Activated CD4-positive, alpha-beta T cell treated with anti-CD3 and anti-CD28 coated beads, Interleukin-2, amount 50 U/mL, for 4 hours (primary cell): ENCODE measurements at regions not wholly inside any gene's neighbourhood (a gene's known extent, or its start where the extent isn't known, plus 50 kb on each side); places are given as distances from the start of the nearest gene placed in this dataset.
A peak's percentile ranks its signal among the peaks of the same experiment; 100 is the strongest.

ENCODE experiments used
- DNase-seq, 2 experiments: peaks; one replicate each; pipeline ENCODE4 v3.0.0-alpha.2; 2020

DNA sequence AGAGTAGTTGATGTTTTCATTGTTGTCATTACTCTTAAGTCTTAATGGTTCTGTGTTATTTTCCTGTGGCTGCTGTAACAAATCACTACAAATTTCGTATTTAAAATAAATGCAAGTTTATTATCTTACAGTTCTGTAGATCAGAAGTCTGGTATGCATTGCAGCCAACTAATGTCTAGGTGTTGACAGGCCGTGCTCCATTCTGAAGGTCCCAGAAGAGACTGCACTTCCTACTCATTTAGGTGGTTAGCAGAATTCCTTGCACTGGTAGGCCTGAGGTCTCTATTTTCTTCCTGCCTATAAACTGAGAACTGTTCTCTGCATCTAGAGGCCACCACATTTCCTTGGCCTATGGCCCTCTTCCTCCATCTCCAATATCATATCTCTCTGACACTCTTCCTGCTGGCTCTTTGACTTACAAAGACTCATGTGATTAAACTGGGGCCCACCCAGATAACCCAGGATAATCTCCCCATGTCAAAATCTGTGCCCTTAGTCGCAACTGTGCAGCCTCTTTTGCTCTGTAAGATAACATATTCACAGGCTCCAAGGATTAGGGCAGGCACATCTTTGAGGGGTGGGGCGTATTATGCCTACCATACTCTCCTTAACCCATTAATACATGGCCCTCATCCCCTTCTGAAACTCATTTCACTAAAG, 468.4 kb downstream of the FOXO1 start:
- DNase-seq: no peak

DNA sequence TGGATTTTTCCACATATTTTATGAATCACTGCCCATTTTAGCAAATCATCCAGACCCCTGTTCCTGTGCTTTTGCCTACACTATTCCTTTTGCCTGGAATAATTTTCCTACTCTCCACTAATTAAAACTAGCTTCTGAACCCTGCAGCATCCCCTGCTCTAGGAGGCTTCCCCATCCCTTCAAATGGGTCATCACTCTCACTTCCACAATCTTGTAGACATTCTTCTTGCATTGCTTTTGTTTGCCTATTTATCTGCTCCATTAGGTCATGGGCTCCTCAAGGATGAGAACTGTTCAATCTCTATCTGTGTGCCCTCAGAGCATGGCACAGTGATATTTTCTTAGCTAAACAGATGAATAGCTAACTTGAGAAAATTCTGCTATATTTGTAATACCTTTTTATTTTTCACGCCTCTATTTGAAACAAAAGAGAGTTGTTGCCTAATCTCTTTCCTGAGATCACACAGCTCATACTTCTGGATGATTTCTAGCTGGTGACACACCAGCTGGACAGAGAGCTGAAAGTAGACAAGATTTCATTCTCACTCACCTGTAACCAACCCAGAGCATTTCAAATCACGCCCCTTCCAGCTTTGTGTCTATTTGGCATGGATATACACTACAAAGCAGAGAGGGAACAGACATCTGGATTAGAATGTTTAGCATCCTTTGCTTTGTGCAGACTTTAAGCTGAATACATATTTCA, 466.0 kb downstream of the FOXO1 start:
- no peak for DNase-seq

DNA sequence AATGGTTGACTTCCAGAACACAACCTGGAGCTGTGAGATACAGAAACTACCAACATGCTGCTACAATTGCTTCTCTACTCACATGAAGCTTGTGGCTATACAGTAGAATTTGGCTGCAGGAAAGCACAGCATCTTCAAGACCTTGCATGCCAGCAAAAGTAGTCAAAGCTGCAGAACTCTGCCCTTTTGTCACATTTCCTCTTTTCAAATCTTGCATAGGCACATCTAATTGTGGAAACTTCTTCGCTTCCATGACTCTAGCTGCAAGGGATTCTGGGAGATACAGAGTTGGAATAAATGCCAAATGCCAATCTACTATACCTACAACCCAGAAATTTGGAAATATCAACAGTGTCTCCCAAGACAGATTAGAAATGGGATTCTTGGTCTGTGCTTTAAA, 462.2 kb downstream of the FOXO1 start:
- DNase-seq: no peak

DNA sequence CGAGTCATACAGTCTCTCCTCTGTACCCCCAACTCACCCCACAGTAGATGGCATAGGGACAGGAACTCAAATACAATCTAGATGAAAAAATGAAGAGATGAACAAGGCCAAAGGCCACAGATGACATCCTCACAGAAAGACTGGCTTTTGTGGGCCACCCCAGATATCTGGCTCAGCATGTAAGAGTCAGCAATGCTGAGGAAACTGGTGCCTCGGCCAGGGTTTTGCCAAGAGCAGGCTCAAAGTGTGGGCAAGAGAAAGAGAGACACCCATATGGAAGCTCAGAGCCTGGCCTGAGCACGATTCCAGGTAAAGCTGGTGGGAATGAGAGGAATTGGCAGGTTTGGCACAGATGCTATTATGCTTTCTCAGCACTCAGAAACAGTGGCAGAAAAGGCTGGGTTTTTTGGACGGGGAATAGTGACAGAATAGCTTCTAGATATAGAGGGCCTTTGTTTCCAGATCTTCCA, 460.6 kb downstream of the FOXO1 start:
- no peak for DNase-seq

DNA sequence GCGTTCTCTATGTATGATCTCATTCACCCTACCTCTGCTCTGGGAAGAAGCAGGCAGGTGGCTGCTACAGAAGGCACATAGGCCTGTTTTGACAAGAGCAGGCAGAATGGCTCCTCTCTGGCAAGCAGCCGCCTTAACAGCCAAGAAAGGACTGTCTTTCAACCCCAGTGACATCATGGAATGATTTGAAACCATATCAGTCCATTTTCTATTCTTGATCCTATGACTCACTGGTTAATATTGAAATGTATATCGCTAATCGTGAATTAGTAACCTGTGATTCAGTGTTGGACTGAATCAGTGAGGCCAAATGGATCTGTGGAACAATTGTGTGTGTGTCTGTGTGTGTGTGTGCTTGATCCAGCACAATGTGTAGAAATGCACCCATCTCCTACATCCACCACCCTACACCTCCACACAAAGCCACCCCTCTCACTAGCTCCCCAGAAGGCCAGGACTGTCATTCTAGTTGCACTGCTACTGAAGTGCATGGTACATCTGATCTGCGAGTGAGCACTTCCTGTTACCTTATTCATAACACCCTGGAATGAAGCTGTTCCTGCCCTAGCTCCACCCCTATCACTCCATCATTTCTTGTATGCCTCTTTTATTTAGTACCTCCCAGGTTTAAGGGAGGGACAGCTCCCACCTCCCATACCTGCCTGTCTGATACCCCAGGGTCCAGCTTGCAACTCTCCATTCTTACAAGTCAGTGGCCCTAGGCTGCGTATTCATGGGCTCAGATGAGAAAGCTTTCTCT, 460.0 kb downstream of the FOXO1 start:
- peak; percentile 33 to 40 for DNase-seq

DNA sequence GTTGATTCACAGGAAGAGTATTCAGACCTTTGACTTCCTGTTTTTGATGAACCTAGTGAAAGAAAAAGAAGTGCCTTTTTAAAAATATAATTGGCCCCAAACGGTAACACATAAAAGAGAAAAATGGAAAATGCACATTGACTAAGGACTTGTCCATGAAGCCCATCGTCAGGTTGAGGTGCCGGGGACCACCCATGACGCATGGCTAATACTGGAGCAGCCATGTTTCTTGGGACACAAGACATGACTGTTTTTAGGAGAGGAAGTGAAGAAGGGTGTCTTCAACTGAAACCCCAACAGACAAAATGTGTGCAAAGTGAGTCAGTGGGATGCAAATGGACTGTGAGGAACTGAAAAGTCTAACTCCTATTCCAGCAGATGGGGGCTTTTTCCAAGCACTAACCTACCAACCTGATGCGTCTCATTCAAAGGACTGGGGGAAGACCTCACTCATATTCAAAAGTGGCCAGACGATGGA, 459.4 kb downstream of the FOXO1 start:
- no peak for DNase-seq

DNA sequence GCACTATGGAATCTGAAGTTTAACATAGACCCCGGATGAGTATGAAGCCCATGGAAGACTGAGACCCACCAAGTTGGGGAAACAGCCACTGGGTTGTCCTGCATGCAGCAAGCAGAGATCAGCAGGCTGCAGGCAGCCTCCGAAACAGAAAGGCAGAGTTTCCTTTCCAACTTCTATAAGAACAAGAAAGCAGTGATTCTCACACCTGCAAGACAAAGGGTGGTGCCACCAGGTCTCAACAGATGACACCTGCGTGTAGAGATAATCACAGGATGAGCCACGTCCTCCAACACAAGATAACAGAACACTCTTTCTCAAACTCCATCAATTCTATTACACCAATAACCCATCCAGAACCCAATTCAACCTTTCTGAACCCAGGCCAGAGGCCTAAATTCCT, 457.9 kb downstream of the FOXO1 start:
- no peak for DNase-seq

DNA sequence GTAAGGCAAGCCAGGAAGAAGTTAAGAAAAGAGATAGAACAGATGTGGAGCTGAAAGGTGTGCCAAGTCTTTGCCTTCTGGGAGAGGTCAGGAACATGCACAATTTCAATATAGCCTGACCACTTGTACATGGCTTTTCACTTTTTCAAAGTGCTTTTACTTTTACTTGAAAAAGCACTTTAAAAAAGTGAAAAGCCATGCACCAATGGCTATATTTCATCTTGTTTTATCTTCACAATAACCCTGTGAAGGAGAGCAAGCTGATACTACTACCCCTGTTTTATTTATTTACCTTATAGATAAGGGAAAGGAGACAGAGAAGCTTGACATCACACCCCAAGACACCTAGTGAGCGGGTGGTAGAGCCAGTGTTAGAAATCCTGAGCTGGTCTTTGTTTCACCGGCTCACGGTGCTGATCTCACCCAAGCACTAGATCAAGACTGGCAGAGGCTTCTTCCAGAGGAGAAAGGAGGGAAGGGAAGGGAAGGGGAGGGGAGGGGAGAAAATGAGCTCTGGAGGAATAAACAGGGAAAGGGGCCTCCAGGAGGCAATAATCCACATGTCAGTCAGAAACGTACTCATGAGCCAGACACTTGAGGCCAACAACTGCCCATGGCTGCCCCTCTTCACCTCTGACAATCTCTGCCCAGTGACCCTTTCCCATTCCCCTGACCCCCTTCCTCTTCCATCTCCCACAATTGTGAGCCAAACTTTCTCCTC, 455.4 kb downstream of the FOXO1 start:
- DNase-seq: no peak

DNA sequence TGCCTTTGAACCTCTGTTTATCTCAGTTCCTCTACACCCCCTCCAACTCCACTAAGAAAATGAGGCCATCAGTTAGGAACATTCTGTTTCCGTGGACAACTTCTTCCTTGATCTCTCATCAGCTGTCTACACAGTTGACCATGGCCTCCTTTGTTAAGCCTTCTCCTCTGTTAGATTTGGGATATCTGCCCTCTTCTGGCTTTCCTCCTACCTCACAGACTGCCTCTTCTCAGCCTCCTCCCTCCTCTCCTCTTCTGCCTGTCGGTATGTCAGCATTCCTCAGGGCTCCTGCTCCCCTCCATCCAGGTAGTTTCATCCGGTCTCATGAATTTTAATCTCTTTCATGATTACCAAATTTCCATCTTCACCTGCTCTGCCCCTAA, 454.9 kb downstream of the FOXO1 start:
- no peak for DNase-seq

DNA sequence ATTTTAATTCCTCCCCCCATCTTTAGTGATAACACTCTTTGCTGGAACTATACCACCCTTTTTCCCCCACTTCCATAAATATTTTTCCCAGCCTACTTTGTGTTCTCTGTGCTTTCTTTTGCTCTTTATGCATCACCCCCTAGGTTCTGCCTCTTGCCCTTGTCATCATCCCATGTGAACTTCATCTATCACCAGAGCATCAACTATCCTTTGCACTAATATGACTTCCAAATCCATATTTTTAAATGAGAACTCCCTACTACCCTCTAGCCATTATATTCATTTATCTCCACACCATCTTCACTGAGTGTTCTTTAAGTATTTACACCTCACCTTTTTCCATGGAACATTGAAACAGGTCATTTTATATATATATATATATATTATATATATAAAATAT, 452.7 kb downstream of the FOXO1 start:
- no peak for DNase-seq

DNA sequence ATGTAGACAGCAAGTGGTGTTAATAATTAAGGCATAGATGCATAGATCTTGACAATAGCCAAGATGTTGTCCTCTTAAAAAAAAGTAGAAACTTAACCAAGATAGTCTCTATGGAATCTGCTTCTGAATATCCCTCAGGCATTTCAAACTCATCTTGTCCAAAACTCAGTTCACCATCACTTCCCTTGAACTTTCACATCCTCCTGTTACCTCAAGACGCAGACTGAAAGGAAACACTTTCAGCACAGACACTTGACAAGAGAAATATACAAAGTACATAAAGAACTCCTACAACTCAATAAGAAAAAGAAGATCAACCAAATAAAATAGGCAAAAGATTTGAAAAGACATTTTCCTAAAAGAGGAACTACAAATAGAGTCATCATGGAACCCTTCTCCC, 451.1 kb downstream of the FOXO1 start:
- DNase-seq: no peak

DNA sequence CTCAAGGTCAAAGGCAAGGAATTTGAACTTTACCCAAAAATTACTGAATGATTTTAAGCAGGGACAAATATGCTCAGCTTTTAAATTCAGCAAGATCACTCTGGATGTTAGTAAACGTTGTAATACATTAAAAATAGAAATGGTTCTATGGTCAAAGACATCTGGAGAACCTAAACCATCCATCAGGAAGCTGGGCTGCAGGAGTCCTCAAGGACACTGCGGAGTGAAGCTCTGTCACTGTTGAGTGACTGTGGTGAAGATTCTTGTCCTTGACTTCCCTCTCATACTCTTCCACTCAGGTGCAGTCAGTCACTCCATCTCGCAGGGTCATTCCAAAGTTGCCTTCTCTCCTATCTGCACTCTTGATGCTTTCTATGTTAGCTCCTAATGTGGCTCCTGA, 450.7 kb downstream of the FOXO1 start:
- no peak for DNase-seq

DNA sequence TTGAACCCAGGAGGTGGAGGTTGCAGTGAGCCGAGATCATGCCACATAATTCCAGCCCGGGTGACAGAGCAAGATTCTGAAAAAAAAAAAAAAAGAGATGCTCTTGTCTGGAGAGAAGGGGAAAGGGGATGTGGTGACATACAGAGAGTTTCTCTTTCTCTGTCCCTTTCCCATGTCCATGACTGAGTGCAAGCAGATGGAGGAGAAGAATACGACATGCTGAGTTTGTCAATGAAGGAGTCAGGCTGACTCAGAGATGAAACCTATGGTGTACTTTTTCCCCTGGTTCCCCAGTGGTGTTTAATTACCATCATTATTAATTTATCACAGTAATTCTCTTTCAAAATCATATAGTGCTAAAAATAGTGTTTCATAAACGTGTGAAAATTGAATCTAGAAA, 448.8 kb downstream of the FOXO1 start:
- no peak for DNase-seq

DNA sequence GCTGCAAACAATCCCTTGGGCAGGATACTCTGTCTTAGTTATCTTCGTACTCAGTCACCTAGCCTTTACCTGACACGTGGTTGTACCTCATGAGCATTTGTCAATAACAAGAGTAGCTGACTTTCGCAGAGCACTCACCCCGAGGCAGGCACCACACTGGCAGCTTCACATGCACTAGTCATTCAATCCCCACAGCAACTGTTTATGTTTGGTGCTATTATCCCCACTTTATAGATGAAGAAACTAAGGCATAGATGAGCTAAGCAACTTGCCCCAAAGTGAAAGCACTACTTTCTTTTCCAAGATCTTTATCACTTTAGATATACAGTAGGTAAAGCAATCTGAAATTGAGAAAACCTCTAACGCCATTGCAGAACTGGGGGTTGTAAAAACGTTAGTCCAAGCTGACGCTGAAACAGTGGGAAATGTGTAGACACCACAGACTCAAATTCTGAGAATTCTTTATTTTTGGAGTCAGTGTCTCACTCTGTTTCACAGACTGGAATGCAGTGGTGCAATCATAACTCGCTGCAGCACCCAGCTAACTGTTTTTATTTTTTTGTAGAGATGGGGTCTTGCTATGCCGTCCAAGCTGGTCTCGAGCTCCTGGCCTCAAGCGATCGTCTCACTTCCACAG, 446.0 kb downstream of the FOXO1 start:
- DNase-seq: no peak

DNA sequence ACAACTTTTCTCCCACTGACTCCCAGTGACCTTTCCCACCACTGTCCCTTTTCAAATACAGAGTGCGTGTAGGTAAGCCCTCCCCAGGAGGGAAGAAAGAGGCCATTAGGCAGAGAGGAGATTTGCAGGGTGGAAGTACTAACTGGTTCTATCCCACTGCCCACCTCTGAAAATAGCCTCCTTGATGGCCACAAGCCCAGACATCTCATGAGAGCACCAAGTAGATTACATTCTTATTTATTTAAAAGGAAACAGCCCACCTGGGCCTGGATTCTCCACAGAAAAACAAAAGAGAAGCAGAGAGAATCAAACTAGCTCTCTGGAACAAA, 445.3 kb downstream of the FOXO1 start:
- DNase-seq: no peak

DNA sequence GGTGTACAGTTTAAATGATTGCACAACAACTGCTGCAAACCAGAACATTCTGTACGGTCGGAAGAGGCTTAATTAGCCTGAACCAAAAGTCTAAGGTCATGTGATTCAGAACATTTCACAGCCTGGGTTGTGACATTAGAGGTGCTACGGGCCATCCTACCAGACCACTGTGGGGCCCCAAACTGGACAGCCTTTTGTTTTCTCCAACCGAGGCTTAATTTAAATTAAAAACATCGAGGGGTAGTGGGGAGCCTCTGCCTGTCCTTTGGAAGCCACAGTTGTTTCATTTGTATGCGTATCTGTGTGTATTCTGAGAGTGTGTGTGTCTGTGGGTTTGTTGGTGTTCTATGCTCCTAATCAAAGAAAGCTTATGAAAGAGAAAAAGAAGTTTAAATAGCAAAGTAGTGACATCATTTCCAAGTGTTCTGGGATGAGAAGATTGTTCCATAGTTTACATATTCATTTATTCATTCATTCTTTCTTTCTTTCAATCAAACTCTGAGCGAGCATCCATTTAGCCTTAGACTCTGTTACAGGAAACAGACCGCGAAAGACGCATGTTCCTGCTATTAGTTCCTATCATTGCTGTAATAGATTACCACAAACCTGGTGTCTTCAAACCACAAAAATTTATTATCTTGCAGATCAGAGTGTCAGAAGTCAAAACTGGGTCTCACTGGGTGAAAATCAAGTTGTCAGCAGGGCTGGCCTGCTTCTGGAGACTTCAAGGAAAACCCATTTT, 444.8 kb downstream of the FOXO1 start:
- DNase-seq: peak in 1 of 2 experiments; percentile 19

DNA sequence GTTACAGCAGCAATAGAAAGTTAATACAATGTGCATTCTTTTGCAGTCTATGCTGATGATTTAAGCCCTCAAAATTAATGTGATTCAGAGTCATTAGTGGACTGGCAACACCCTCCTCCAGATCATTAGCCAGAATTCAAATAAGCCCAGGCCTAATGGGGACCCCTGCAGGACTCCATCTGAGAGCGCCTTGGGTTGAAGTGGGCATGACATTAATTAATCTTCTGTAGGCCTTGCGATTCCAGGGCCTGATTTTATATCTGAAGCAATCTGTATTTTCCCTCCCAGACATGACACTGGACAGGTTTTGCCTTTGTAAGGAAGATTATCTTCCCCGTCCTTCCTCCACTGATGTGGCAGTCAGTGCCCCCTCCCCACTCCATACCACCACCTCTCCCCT, 442.9 kb downstream of the FOXO1 start:
- DNase-seq: no peak

DNA sequence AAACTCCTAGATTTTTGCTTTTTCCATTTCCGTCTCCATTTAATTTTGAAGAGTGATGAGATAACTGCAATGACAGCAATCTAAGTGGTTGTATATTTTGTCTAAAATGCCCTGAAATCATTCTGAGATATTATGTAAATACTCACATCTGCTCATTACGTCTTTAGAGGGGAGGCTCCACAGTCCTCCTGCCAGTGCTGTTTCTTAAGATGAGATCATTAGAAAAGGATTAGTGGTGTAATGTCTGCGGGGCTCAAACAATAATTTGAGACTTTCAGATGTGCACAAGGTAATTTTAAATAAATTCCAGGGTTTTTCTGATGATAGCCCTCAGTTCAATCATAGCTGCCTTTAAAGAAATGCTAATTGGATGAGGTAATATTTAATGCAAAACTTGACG, 437.9 kb downstream of the FOXO1 start:
- no peak for DNase-seq

DNA sequence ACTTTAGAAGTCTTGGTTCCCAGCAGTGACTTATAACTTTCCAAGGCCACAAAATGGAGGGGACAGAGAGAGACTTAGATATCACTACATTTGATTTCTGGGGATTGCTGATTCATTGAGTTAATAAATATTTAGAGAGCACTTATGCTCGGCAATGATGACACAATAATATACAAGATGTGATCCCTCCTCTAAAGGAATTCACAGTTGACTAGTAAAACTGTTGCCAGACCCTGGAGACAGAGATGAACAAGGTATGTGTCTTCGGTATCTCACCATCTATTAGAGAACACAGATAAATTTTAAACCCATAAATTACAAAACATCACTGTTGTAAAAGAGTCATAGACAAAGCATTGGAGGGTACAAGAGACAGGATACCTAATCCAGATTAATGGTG, 437.5 kb downstream of the FOXO1 start:
- DNase-seq: no peak

DNA sequence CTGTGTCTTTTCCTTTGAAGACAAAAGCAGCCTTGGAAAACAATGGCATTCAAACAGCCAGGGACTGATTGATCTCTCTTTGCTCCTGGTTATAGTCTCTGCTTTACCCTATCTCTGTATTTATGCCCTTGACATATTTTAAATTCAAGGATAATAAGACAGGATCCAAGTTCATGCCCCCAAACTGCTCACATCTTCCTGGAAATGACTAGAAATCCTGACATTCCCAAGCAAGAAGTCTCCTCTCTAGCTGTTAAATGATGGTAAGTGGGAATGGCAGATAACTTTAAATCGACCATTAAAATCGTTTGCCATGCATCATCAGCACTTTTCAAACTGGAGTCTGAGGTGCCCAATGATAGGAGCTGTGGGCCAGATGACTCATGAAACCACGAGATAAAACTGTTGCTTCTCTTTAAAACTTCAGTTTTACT, 435.6 kb downstream of the FOXO1 start:
- DNase-seq: no peak

DNA sequence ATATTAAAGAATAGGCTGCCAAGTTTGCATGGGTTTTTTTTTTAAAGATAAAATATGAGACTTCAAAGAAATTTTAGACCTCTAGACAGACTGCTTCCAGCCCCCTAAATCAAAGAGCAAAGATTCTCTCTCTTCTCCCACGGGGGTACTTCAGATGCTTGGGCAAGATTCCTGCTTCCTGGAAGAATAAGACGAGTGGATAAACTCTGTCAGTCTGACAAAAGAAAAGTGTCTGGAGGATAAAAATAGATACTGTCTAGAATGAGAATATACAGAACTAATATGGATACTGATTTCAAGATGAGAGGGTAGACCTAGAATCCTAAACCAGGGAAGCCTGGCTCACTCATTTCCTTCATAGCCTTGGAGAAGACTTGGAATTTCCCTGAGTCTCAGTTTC, 435.1 kb downstream of the FOXO1 start:
- DNase-seq: no peak

DNA sequence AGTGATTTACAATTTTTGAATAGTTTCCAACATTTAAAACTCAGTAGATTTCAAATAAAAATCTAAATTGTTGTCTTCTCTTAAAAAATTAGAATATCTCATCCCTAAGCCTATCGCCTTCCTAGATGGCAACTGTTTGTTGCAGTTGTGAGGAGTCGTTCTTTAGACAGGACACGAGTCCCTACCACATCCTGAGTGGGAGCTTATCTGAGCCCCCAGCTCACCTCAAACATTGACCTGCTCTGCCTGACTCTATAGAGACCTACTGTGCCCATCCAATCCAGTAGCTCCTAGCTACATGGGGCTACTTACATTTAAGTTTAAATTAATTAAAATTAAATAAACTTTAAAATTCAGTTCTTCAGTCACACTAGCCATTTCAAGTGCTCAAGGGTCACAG, 434.7 kb downstream of the FOXO1 start:
- DNase-seq: no peak
